Spinal cord (tissue), 9 donors: ENCODE measurements at regions not wholly inside any gene's neighbourhood (a gene's known extent, or its start where the extent isn't known, plus 50 kb on each side); places are given as distances from the start of the nearest gene placed in this dataset.

Experiments
- DNase-seq, 6 donors: peaks; one replicate each; pipeline versions ENCODE4 v3.0.0 to v3.0.0-alpha.2; 2013 to 2015; ENCODE audit warnings: low spot score in 6 of 6, low read depth in 4 of 6
- H3K27ac ChIP-seq: one replicate; pipeline ENCODE4 v1.5.1; 2013; ENCODE audit warnings: low read depth, low read length, control low read depth
- H3K27me3 ChIP-seq: one replicate; pipeline ENCODE4 v1.6.1; 2013; ENCODE audit warnings: low read length; ENCODE audit not compliant: control insufficient read depth, insufficient read depth
- H3K36me3 ChIP-seq: one replicate; pipeline ENCODE4 v1.6.1; 2013; ENCODE audit warnings: low read length; ENCODE audit not compliant: control insufficient read depth, insufficient read depth
- H3K4me1 ChIP-seq: one replicate; pipeline ENCODE4 v1.6.1; 2013; ENCODE audit warnings: low read length; ENCODE audit not compliant: control insufficient read depth, insufficient read depth
- H3K4me3 ChIP-seq: one replicate; pipeline ENCODE4 v1.5.1; 2013; ENCODE audit warnings: low read depth, low read length, control low read depth
- H3K9me3 ChIP-seq: one replicate; pipeline ENCODE4 v1.6.1; 2013; ENCODE audit warnings: low read length; ENCODE audit not compliant: control insufficient read depth, insufficient read depth
- WGBS: methylation state at CpG from one replicate; pipeline ENCODE4 v1.1.5; 2013; ENCODE audit warnings: missing lambda C conversion rate; ENCODE audit not compliant: insufficient coverage; 5-methylcytosine and 5-hydroxymethylcytosine counted together
- donor health status: healthy.

GRCh38 chr1:25021591-25022215 lies 91.6 kb upstream of the RUNX3 start:
- Histone ChIP-seq H3K4me3 (no peak overlapping the region), H3K27me3 (no peaks in the 10 kb centered on the region), H3K4me1 (peaks cover 20% of the 10 kb centered on the region), H3K27ac (no peak overlapping the region), H3K9me3 (no peaks in the 10 kb centered on the region), H3K36me3 (no peaks in the 10 kb centered on the region)
- 88% methylated on average over 7 of the region's 9 CpGs for WGBS
- DNase-seq = no peak

DNA sequence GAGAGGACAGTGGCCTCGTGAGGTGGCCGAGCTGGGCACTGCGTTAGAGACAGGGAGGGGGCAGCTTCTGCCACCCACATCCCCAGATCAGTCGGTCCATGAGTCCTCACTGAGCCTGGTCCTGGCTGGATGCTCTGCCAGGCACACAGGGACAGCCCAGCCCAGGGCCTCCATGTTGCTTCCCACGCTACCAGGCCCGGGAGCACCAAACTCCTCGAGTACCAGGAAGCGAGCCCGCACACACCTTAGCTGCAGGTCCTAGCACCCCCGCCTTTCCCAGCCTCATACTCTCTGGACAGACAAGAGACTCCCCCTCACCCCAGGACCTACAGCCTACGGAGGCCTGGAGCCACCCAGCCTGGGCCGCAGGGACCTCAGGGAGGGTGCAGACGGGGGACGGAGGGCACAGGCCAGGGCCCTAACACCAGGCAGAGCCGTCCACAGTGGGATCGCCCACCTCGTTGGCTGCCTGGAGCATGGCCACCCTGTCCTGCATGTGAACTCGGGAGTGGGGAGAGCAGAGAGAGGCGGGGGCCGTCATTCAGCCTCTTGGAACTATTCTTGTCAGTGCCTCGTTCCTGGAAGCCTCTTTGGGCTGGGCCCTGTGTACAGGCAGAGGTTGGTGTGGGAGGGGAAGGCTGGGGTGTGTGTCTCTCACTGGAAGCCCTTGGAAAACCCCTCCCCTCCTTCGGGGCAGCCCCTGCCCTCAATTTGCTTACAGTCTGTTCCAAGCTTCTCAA lies 90.9 kb upstream of the RUNX3 start:
- no peaks in the 10 kb centered on the region for H3K9me3 ChIP-seq
- no peak overlapping the region for H3K27ac ChIP-seq
- 81% methylated on average over 18 of the region's 22 CpGs for WGBS
- peaks cover 15% of the 10 kb centered on the region for H3K4me1 ChIP-seq
- H3K4me3 ChIP-seq = no peak overlapping the region
- no peaks in the 10 kb centered on the region for H3K27me3 ChIP-seq
- no peaks in the 10 kb centered on the region for H3K36me3 ChIP-seq
- DNase-seq = no peak

DNA sequence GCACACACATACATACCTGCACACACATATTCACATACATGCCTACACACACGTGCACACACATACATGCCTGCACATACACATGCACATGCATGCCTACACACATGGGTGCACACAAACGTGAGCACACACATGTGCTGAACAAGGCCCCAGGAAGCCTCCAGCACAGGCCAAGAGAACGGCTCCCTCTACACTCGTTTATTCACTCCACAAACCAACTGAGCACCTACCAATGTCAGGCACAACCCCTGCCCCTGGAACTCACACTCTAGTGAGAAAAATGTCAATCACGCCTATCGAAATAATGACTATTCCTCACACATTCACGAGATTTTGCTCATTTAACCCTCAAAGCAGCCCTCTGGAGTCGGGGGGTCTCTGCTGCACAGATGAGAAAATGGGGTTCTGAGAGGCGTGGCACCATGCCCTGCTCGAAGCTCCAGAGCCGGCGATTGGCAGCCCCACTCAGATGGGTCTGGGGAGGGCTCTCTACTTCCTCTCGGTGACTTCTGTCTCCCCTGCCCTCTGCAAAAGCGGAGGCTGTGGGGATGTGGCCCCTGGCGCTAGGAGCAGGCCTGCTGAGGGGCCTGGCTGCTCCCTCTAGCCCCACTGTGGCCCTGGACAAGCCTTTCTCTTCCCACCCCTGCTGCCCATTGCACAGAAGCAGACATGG lies 90.2 kb upstream of the RUNX3 start:
- 84% methylated on average over 14 of the region's 15 CpGs for WGBS
- Histone ChIP-seq H3K4me1 (peaks cover 15% of the 10 kb centered on the region), H3K36me3 (no peaks in the 10 kb centered on the region), H3K27me3 (no peaks in the 10 kb centered on the region), H3K9me3 (no peaks in the 10 kb centered on the region), H3K27ac (no peak overlapping the region), H3K4me3 (no peak overlapping the region)
- DNase-seq = no peak

DNA sequence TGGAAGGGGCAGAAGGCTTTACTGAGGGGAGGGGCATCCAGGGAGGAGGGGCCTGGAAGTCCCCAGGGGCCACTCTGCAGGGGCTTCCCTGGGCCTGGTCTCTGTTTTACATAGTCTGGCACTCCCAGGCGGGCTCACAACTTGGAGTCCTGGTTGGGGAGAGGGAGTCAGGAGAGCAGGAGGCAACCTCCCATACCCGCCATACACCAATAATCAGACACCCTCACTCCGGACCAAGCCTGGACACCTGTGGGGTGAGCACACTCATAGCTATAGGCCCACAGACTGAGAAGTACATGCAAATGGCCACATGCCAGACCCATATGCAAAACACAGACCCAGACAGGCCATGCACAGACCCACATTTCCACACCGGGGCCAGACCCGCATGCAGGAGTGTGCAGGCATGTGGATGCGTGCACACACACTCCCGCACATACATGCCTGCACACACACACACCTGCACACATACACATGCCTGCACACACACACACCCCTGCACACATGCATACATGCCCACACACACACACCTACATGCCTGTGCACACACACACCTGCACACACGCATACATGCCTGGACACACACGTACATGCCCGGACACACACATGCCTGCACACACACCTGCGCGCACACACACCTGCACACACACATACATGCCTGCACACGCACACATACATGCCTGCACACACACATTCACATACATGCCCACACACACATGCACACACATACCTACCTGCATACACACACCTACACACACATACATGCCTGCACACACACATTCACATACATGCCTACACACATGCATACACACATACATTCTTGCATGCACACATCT lies 89.5 kb upstream of the RUNX3 start:
- no peaks in the 10 kb centered on the region for H3K27me3 ChIP-seq
- H3K4me1 ChIP-seq = peaks cover 15% of the 10 kb centered on the region
- WGBS = 86% methylated on average over 11 of the region's 13 CpGs

DNA sequence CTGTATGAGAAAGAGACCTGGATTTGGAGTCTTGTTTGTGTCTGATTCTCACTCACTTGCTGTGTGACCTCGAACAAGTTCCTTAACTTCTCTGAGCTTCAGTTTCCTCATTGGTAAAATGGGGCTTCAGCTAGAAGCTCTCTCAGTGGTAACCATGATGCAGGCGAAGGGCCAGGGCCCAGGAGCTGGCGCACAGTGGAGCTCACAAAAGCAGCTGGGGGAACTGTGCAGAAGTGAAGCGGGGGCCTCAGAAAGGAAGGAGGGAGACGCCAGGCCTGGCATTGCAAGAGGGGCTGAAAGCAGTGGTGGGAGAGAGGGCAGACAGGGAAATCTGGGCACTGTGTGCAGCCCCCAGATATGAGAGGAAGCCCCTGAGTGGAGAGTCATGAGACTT lies 88.9 kb upstream of the RUNX3 start:
- H3K4me1 ChIP-seq = peaks cover 15% of the 10 kb centered on the region

More for the DNA sequence above, 89.5 kb upstream of the RUNX3 start:
- H3K27ac ChIP-seq = no peak overlapping the region
- H3K36me3 ChIP-seq = no peaks in the 10 kb centered on the region
- DNase-seq = no peak
- no peak overlapping the region for H3K4me3 ChIP-seq
- no peaks in the 10 kb centered on the region for H3K9me3 ChIP-seq

GRCh38 chr1:25018110-25018735 lies 88.1 kb upstream of the RUNX3 start:
- Histone ChIP-seq H3K27me3 (no peaks in the 10 kb centered on the region), H3K27ac (no peak overlapping the region), H3K36me3 (no peaks in the 10 kb centered on the region), H3K4me1 (peaks cover 15% of the 10 kb centered on the region), H3K4me3 (no peak overlapping the region), H3K9me3 (no peaks in the 10 kb centered on the region)
- 84% methylated on average over 5 of the region's 7 CpGs for WGBS
- DNase-seq = no peak

More for the DNA sequence above, 88.9 kb upstream of the RUNX3 start:
- Histone ChIP-seq H3K27me3 (no peaks in the 10 kb centered on the region), H3K36me3 (no peaks in the 10 kb centered on the region), H3K9me3 (no peaks in the 10 kb centered on the region), H3K4me3 (no peak overlapping the region), H3K27ac (no peak overlapping the region)
- no peak for DNase-seq
- 75% methylated on average over 5 of the region's 5 CpGs for whole genome bisulfite sequencing

- no peak for DNase-seq
- H3K4me3 ChIP-seq = no peak overlapping the region
- no peaks in the 10 kb centered on the region for H3K27me3 ChIP-seq
- H3K27ac ChIP-seq = no peak overlapping the region
- WGBS = 76% methylated on average over 9 of the region's 11 CpGs
- H3K36me3 ChIP-seq = no peaks in the 10 kb centered on the region
- H3K4me1 ChIP-seq = peaks cover 9% of the 10 kb centered on the region
- H3K9me3 ChIP-seq = no peaks in the 10 kb centered on the region
These were observed 87.5 kb upstream of the RUNX3 start for GRCh38 chr1:25017436-25018109.

GRCh38 chr1:25012966-25013962 lies 83.2 kb upstream of the RUNX3 start:
- H3K9me3 ChIP-seq = no peaks in the 10 kb centered on the region
- no peak overlapping the region for H3K4me3 ChIP-seq
- DNase-seq = no peak
- peaks cover 5% of the 10 kb centered on the region for H3K4me1 ChIP-seq
- 88% methylated on average over 17 of the region's 17 CpGs for WGBS
- no peaks in the 10 kb centered on the region for H3K36me3 ChIP-seq
- H3K27me3 ChIP-seq = peaks cover 3% of the 10 kb centered on the region
- H3K27ac ChIP-seq = no peak overlapping the region
